ENCODE measurements at regions not wholly inside any gene's neighbourhood (a gene's known extent, or its start where the extent isn't known, plus 50 kb on each side); places are given as distances from the start of the nearest gene placed in this dataset.
"Not testable (repeated sequence)": the region's sequence is repeated elsewhere in the genome, so short reads cannot be mapped to it uniquely, and the experiment has no call there.

DNA sequence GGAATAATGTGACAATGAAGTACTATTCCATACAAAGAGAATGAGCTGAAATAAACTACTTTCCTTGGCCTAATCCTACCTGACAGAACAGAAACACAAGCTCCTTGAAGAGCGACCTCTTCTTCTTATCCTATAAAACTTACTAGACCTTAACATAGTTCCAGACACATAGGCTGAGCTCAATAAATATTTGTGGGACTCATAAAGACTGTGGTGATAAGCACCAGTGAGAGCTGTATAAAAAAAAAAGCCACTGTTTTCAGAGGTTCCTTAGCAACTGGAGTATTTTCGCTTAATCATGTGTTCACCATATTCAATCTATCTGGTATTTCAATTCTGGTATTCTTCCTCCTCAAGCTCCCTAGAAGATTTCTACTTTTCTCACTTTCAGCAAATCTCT is 1129.6 kb downstream of the STPG2 start:
- H3K4me1 ChIP-seq (ENCODE audit: control insufficient read depth, insufficient read depth, low read length) = no peaks in the 10 kb centered on the region
- H3K27me3 ChIP-seq (ENCODE audit: control insufficient read depth, insufficient read depth, low read length) = no peaks in the 10 kb centered on the region
- H3K9ac ChIP-seq (ENCODE audit: low read depth, low read length) = no peak overlapping the region
- H3K36me3 ChIP-seq (ENCODE audit: control insufficient read depth, insufficient read depth, low read length) = no peaks in the 10 kb centered on the region
- no peak overlapping the region for H3K4me3 ChIP-seq (ENCODE audit: low read depth, low read length)
- H3K9me3 ChIP-seq (ENCODE audit: control insufficient read depth, insufficient read depth, low read length) = no peaks in the 10 kb centered on the region

DNA sequence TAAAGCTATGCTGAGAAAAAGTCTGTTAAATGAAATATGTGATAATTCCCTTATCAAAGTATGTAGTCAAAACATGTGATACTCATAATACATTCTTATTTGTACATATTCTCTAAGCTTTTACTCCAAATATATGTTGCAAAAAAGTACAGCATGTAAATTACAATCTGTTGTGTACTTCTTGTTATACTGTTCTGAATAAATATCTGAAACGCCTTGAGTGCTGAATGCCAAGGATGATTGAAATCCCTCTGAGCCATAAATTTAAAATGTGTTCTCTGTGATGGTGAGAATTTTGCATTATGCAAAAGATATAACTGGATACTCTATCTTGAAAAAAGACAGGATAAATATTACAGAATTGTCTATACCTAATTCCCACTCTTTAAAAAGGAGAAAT is 1128.0 kb downstream of the STPG2 start:
- Histone ChIP-seq H3K4me1 (ENCODE audit: control insufficient read depth, insufficient read depth, low read length) (no peaks in the 10 kb centered on the region), H3K4me3 (ENCODE audit: low read depth, low read length) (no peak overlapping the region), H3K9me3 (ENCODE audit: control insufficient read depth, insufficient read depth, low read length) (no peaks in the 10 kb centered on the region), H3K36me3 (ENCODE audit: control insufficient read depth, insufficient read depth, low read length) (no peaks in the 10 kb centered on the region), H3K27me3 (ENCODE audit: control insufficient read depth, insufficient read depth, low read length) (no peaks in the 10 kb centered on the region), H3K9ac (ENCODE audit: low read depth, low read length) (no peak overlapping the region)

DNA sequence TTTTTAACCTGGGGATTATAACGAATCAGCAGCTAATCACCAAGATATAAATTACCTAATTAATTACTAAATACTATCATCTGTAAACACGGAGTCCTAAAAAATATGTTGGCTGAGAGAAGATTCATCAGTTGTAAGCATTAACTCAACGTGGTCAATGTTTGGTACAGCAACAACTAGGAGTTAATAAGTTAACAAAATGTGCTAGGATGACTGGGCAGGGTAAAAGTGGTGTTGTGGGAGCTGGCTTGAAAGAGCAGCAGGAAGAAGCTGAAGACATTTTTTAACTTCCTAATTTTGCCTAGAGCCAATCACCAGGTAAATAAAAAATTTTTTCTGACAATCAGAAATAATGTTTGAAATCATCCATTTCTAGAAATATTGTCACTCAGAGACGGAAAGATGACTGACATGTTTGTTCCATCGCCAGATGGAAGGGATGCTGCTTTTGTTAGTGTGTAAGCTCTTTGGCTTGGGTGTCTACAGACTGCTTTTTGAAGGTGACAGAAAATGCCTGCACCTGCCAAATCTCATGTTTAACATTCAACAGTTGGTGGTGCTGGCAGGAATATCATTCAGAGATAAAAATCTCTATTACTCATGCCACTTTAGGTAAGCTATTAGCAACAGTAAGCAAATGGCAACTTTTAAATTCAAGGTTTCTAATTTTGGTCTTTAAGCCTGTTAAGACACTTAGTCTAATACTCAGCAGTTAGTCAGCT is 1126.9 kb downstream of the STPG2 start:
- Histone ChIP-seq H3K4me1 (ENCODE audit: control insufficient read depth, insufficient read depth, low read length) (no peaks in the 10 kb centered on the region), H3K9me3 (ENCODE audit: control insufficient read depth, insufficient read depth, low read length) (no peaks in the 10 kb centered on the region), H3K27me3 (ENCODE audit: control insufficient read depth, insufficient read depth, low read length) (no peaks in the 10 kb centered on the region), H3K4me3 (ENCODE audit: low read depth, low read length) (no peak overlapping the region), H3K9ac (ENCODE audit: low read depth, low read length) (no peak overlapping the region), H3K36me3 (ENCODE audit: control insufficient read depth, insufficient read depth, low read length) (no peaks in the 10 kb centered on the region)

DNA sequence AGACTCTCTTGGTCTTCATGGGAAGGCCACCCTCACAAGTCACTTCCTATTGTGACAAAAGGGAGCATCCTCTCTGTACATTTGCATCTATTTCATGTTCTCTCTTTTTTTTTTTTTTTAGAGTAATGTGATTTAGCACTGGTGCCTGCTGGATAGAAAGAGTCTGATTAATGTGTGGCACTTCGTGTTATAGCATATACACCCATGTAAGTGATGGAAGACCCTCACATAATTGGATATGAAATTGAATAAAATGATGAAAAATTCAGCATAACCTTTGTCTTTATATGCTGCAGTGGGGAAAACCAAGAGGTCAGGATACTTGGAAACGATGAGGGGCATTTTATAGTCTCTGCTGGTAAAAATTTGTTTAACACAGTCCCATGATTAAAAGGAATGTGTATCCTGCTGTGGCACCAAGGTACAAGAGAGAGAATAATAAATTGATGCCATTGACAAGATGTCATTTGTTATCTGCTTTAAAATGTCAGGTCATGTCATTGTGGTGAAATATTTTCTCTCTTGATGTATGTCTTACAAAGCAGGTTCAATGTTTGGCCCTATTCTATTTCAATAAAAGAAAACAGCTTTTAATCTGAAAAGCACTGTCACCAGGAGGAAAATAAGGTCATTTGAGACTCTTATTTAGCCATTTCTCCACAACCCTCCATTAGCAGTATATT is 1115.4 kb downstream of the STPG2 start:
- no peak overlapping the region for H3K9ac ChIP-seq (ENCODE audit: low read depth, low read length)
- no peaks in the 10 kb centered on the region for H3K9me3 ChIP-seq (ENCODE audit: control insufficient read depth, insufficient read depth, low read length)
- H3K4me3 ChIP-seq (ENCODE audit: low read depth, low read length) = no peak overlapping the region
- no peaks in the 10 kb centered on the region for H3K27me3 ChIP-seq (ENCODE audit: control insufficient read depth, insufficient read depth, low read length)
- H3K36me3 ChIP-seq (ENCODE audit: control insufficient read depth, insufficient read depth, low read length) = no peaks in the 10 kb centered on the region
- no peaks in the 10 kb centered on the region for H3K4me1 ChIP-seq (ENCODE audit: control insufficient read depth, insufficient read depth, low read length)

DNA sequence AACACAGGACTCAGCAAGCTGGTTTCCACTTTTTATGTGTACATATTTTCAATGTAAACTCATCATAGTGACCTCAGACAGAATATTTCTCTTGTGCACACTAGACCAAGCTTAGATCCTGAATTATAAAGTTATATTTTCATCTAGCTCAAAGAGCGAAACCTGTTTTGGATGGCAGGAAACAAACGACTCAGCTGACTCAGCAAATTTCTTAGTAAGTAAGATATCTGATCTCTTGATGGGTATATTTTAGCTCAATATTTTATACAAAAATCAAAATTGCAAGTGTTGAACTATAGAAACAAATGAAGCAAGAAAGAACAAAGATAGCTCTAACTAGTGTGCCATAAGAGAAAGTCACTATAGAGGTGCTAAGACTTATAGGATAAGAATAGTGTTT is 1114.5 kb downstream of the STPG2 start:
- Histone ChIP-seq H3K36me3 (ENCODE audit: control insufficient read depth, insufficient read depth, low read length) (no peaks in the 10 kb centered on the region), H3K4me1 (ENCODE audit: control insufficient read depth, insufficient read depth, low read length) (no peaks in the 10 kb centered on the region), H3K27me3 (ENCODE audit: control insufficient read depth, insufficient read depth, low read length) (no peaks in the 10 kb centered on the region), H3K4me3 (ENCODE audit: low read depth, low read length) (no peak overlapping the region), H3K9ac (ENCODE audit: low read depth, low read length) (no peak overlapping the region), H3K9me3 (ENCODE audit: control insufficient read depth, insufficient read depth, low read length) (no peaks in the 10 kb centered on the region)

DNA sequence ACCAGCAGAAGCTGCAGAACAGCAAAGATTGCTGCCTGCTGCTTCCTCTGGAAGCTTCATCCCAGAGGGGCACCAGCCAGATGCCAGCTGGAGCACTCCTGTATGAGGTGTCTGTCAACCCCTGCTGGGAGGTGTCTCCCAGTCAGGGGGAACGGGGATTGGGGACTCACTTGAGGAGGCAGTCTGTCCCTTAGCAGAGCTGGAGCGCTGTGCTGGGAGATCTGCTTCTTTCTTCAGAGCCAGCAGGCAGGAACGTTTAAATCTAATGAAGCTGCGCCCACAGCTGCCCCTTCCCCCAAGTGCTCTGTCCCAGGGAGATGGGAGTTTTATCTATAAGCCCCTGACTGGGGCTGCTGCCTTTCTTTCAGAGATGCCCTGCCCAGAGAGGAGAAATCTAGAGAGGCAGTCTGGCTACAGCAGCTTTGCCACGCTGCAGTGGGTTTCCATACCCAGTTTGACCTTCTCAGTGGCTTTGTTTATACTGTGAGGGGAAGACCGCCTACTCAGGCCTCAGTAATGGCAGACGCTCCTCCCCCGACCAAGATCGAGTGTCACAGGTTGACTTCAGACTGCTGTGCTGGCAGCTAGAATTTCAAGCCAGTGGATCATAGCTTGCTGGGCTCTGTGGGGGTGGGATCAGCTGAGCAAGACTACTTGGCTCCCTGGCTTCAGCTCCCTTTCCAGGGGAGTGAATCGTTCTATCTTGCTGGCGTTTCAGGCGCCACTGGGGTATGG is 1105.7 kb downstream of the STPG2 start:
- H3K4me1 ChIP-seq (ENCODE audit: control insufficient read depth, insufficient read depth, low read length); H3K9ac ChIP-seq (ENCODE audit: low read depth, low read length); H3K9me3 ChIP-seq (ENCODE audit: control insufficient read depth, insufficient read depth, low read length); H3K27me3 ChIP-seq (ENCODE audit: control insufficient read depth, insufficient read depth, low read length); H3K36me3 ChIP-seq (ENCODE audit: control insufficient read depth, insufficient read depth, low read length): not testable (repeated sequence)
- H3K4me3 ChIP-seq (ENCODE audit: low read depth, low read length) = peak overlapping the region; percentile 42

DNA sequence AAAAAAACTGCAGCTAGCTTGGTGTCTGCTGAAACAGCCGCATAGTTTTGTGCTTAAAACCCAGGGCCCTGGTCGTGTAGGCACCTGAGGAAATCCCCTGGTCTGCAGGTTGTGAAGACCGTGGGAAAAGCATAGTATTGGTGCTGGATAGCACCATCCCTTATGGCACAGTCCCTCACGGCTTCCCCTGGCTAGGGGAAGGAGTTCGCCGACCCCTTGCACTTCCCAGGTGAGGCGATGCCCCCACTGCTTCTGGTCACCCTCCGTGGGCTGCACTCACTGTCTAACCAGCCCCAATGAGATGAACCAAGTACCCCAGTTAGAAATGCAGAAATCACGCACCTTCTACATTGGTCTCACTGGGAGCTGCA is 1105.1 kb downstream of the STPG2 start:
- H3K9me3 ChIP-seq (ENCODE audit: control insufficient read depth, insufficient read depth, low read length) = no peaks in the 10 kb centered on the region
- H3K4me3 ChIP-seq (ENCODE audit: low read depth, low read length) = peak overlapping the region; percentile 42
- H3K9ac ChIP-seq (ENCODE audit: low read depth, low read length) = no peak overlapping the region
- H3K27me3 ChIP-seq (ENCODE audit: control insufficient read depth, insufficient read depth, low read length) = no peaks in the 10 kb centered on the region
- no peaks in the 10 kb centered on the region for H3K4me1 ChIP-seq (ENCODE audit: control insufficient read depth, insufficient read depth, low read length)
- H3K36me3 ChIP-seq (ENCODE audit: control insufficient read depth, insufficient read depth, low read length) = no peaks in the 10 kb centered on the region

DNA sequence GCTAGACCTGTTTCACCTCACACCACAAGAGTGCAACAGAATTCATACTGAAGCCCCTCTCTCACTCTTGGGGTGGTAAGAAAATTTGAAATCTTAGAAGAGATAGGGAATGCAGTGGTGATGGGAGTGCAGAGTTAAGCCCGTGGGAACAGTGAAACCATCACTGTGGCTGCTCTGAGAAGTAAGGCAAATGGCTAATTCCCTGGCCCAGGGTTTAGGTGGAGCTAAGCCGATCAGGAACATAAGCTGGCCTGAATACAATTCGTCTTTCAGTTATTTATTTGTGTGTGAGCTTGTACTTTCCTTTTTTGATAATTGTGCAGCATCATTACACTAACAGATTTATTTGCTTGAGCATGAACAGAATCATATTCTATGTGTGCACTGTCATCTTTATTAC is 1070.6 kb downstream of the STPG2 start:
- no peak overlapping the region for H3K9ac ChIP-seq (ENCODE audit: low read depth, low read length)
- no peaks in the 10 kb centered on the region for H3K9me3 ChIP-seq (ENCODE audit: control insufficient read depth, insufficient read depth, low read length)
- peaks cover 3% of the 10 kb centered on the region for H3K4me1 ChIP-seq (ENCODE audit: control insufficient read depth, insufficient read depth, low read length)
- no peaks in the 10 kb centered on the region for H3K27me3 ChIP-seq (ENCODE audit: control insufficient read depth, insufficient read depth, low read length)
- H3K36me3 ChIP-seq (ENCODE audit: control insufficient read depth, insufficient read depth, low read length) = no peaks in the 10 kb centered on the region
- no peak overlapping the region for H3K4me3 ChIP-seq (ENCODE audit: low read depth, low read length)

DNA sequence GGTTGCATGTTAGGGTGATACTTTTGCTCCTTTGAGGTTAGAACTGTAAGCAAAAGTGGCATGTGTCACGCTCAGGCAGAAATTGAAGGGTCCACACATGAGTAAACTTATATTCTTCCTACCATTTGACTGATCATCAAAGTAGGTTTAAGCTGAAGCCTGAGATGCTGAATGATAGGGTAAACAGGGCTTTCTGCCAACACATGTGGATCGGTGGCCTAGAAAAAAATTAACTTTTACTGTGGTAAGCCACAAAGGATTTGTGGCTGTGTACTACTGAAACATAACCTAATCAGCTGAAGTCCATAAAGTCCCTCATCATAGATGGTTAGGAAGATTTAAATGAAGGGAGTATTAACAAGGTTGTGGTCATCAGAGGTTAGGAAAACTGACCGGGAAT is 1070.1 kb downstream of the STPG2 start:
- no peak overlapping the region for H3K9ac ChIP-seq (ENCODE audit: low read depth, low read length)
- H3K27me3 ChIP-seq (ENCODE audit: control insufficient read depth, insufficient read depth, low read length) = no peaks in the 10 kb centered on the region
- H3K4me1 ChIP-seq (ENCODE audit: control insufficient read depth, insufficient read depth, low read length) = peaks cover 3% of the 10 kb centered on the region
- no peaks in the 10 kb centered on the region for H3K36me3 ChIP-seq (ENCODE audit: control insufficient read depth, insufficient read depth, low read length)
- no peaks in the 10 kb centered on the region for H3K9me3 ChIP-seq (ENCODE audit: control insufficient read depth, insufficient read depth, low read length)
- H3K4me3 ChIP-seq (ENCODE audit: low read depth, low read length) = no peak overlapping the region

DNA sequence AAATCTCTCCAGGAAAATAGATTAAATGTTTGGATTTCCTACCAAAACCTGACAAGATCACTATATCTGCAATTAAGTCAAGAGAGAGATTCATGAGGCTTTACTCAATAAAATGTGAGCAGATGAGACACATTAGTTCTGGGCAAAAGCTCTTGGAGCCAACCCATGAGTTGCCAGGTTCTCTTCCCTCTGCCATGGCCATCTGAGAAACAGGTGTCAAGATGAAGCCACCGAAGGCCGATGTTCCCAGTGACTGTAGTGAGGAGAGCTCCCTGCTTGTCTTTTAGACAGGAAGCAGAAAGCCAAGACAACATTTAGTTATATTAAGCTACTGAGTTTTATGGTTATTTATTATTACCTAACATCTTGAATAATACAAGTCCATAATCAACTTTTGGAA is 1068.7 kb downstream of the STPG2 start:
- no peak overlapping the region for H3K4me3 ChIP-seq (ENCODE audit: low read depth, low read length)
- peaks cover 3% of the 10 kb centered on the region for H3K4me1 ChIP-seq (ENCODE audit: control insufficient read depth, insufficient read depth, low read length)
- no peak overlapping the region for H3K9ac ChIP-seq (ENCODE audit: low read depth, low read length)
- no peaks in the 10 kb centered on the region for H3K9me3 ChIP-seq (ENCODE audit: control insufficient read depth, insufficient read depth, low read length)
- no peaks in the 10 kb centered on the region for H3K27me3 ChIP-seq (ENCODE audit: control insufficient read depth, insufficient read depth, low read length)
- no peaks in the 10 kb centered on the region for H3K36me3 ChIP-seq (ENCODE audit: control insufficient read depth, insufficient read depth, low read length)

DNA sequence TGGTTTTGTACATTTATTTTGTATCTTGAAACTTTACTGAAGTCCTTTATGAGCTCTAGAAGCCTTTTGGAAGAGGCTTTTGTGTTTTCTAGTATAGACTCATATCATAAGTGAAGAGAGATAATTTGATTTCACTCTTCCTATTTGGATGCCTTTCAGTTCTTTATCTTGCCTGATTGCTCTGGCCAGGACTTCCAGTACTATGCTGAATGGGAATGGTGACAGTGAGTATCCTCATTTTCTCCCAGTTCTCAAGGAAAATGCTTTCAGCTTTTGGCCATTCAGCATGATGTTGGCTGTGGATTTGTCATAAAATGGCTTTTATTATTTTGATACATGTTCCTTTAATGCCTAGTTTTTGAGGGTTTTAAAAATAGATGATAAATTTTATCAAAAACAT is 1061.3 kb downstream of the STPG2 start:
- Histone ChIP-seq H3K4me1 (ENCODE audit: control insufficient read depth, insufficient read depth, low read length) (no peaks in the 10 kb centered on the region), H3K27me3 (ENCODE audit: control insufficient read depth, insufficient read depth, low read length) (no peaks in the 10 kb centered on the region), H3K36me3 (ENCODE audit: control insufficient read depth, insufficient read depth, low read length) (no peaks in the 10 kb centered on the region), H3K9me3 (ENCODE audit: control insufficient read depth, insufficient read depth, low read length) (no peaks in the 10 kb centered on the region), H3K4me3 (ENCODE audit: low read depth, low read length) (no peak overlapping the region), H3K9ac (ENCODE audit: low read depth, low read length) (no peak overlapping the region)

DNA sequence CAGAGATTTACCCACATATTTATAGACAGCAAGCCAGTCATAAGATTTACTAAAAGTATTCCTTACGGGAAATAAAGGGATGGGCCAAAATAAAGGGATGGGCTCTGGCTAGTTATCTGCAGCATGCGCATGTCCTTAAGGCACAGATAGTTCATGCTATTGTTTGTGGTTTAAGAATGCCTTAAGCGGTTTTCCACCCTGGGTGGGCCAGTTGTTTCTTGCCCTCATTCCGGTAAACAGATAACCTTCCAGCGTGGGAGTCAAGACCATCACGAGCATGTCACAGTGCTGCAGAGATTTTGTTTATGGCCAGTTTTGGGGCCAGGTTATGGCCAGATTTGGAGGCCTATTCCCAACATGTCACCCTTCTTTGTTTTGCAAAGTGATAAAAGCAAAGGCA is 1046.2 kb downstream of the STPG2 start:
- not testable (repeated sequence) for H3K4me3 ChIP-seq (ENCODE audit: low read depth, low read length); H3K9me3 ChIP-seq (ENCODE audit: control insufficient read depth, insufficient read depth, low read length); H3K27me3 ChIP-seq (ENCODE audit: control insufficient read depth, insufficient read depth, low read length); H3K9ac ChIP-seq (ENCODE audit: low read depth, low read length); H3K36me3 ChIP-seq (ENCODE audit: control insufficient read depth, insufficient read depth, low read length); H3K4me1 ChIP-seq (ENCODE audit: control insufficient read depth, insufficient read depth, low read length)
